ENCODE measurements at regions not wholly inside any gene's neighbourhood (a gene's known extent, or its start where the extent isn't known, plus 50 kb on each side); places are given as distances from the start of the nearest gene placed in this dataset.

DNA sequence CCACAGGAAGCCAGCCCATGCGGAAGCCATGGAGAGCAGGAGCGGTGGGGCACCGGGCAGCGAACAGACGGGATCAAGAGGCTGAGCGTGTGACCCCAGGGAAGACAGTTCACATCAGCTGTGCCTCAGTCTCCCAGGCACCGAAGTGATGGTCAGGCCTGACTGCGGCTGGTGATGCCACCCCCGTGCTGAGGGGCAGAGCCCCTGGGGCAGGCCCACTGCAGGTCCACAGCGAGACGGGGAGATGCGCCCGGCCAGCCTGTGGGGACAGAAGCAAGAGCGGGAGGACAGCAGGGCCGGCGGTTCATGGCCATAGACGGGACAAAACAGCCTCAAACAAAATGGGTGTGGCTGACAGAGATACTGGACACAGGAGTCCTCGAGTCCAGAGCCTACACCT is 93.8 kb downstream of the RIPK4 start:
- peak overlapping the region; percentile 72 to 83 (median 82) for H3K27ac ChIP-seq
- H3K27me3 ChIP-seq = no peaks in the 10 kb centered on the region
- no peak for DNase-seq
- 85 to 86% methylated on average over 15 of the region's 18 CpGs for WGBS, 2 donors
- ATAC-seq = no peak
- intact Hi-C loops (cut with DNase I) = no loop called here
- TF ChIP-seq, protein P1, sequence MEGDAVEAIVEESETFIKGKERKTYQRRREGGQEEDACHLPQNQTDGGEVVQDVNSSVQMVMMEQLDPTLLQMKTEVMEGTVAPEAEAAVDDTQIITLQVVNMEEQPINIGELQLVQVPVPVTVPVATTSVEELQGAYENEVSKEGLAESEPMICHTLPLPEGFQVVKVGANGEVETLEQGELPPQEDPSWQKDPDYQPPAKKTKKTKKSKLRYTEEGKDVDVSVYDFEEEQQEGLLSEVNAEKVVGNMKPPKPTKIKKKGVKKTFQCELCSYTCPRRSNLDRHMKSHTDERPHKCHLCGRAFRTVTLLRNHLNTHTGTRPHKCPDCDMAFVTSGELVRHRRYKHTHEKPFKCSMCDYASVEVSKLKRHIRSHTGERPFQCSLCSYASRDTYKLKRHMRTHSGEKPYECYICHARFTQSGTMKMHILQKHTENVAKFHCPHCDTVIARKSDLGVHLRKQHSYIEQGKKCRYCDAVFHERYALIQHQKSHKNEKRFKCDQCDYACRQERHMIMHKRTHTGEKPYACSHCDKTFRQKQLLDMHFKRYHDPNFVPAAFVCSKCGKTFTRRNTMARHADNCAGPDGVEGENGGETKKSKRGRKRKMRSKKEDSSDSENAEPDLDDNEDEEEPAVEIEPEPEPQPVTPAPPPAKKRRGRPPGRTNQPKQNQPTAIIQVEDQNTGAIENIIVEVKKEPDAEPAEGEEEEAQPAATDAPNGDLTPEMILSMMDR (IDR thresholded peaks at IDR 0.05) = no peak
- no peak for TF ChIP-seq POLR2A (IDR thresholded peaks at IDR 0.05)
- H3K4me3 ChIP-seq = no peak overlapping the region
- H3K36me3 ChIP-seq (replicated peaks in 1 of 2; ENCODE audit: insufficient read depth in 1 of 2, low read depth in 2 of 2) = no peaks in the 10 kb centered on the region
- no peaks in the 10 kb centered on the region for H3K9me3 ChIP-seq
- H3K4me1 ChIP-seq = peaks cover 23% of the 10 kb centered on the region

DNA sequence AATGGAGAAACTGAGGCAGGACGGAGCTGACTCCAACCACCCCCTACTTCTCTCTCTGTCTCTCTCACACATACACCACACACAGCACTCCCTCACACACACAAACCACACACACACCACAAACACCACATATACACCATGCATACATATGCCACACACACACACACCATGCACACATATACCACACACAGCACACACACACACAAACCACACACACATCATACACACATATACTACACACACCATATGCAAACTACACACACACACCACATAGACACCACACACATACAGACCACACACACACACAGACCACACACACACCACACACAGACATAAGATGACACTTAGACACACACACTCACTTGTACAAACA is 94.3 kb downstream of the RIPK4 start:
- ATAC-seq (no peak), DNase-seq (no peak)
- Histone ChIP-seq H3K4me3 (no peak overlapping the region), H3K36me3 (replicated peaks in 1 of 2; ENCODE audit: insufficient read depth in 1 of 2, low read depth in 2 of 2) (no peaks in the 10 kb centered on the region), H3K4me1 (peaks cover 17% of the 10 kb centered on the region), H3K27ac (no peak overlapping the region), H3K9me3 (no peaks in the 10 kb centered on the region), H3K27me3 (no peaks in the 10 kb centered on the region)
- intact Hi-C loops (cut with DNase I) = no loop called here
- 40 to 80% methylated on average over 1 of the region's 1 CpG for WGBS, 2 donors
- no peak for TF ChIP-seq POLR2A (IDR thresholded peaks at IDR 0.05)
- TF ChIP-seq, protein P1 (IDR thresholded peaks at IDR 0.05) = no peak

DNA sequence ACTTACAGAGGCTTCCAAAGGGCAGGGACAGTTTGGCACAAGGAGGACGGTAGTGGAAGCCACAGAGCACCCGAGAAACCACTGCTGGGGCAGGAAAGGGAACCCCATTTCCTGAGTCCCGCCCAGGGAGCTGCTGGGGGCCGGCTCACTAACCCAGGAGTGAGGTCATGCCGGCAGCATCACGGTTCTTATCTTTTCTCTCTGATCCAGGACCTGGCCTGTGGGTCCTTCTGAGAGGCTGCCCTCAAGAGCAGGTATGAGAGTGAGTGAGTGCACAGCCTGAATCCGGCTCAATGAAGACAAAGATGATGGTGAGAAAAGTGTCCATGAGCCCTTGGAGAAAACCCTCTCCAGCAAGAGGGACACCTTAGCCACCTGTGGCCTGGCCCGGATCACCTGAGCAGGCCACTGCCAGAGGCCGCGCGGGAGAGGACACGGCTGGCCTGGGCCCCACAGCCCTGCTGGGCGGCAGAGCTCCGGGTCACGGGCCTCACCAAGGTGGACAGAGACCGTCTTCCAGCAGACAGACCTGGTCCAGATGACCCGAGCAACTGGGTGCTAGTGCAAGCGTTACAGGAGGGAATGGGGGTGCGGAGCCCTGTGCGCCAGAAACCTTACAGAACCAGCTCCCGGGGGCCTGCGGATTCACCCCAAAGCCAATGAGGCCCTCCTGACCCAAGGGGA is 94.9 kb downstream of the RIPK4 start:
- intact Hi-C loops (cut with DNase I) = no loop called here
- TF ChIP-seq, protein P1 (IDR thresholded peaks at IDR 0.05) = no peak
- TF ChIP-seq POLR2A (IDR thresholded peaks at IDR 0.05) = no peak
- H3K36me3 ChIP-seq (replicated peaks in 1 of 2; ENCODE audit: insufficient read depth in 1 of 2, low read depth in 2 of 2) = no peaks in the 10 kb centered on the region
- H3K4me3 ChIP-seq = no peak overlapping the region
- WGBS, 2 donors = 80% methylated on average over 3 to 19 of the region's 22 CpGs
- H3K27me3 ChIP-seq = no peaks in the 10 kb centered on the region
- no peak overlapping the region for H3K27ac ChIP-seq
- DNase-seq = no peak
- H3K4me1 ChIP-seq = peaks cover 16% of the 10 kb centered on the region
- no peak for ATAC-seq
- H3K9me3 ChIP-seq = no peaks in the 10 kb centered on the region

DNA sequence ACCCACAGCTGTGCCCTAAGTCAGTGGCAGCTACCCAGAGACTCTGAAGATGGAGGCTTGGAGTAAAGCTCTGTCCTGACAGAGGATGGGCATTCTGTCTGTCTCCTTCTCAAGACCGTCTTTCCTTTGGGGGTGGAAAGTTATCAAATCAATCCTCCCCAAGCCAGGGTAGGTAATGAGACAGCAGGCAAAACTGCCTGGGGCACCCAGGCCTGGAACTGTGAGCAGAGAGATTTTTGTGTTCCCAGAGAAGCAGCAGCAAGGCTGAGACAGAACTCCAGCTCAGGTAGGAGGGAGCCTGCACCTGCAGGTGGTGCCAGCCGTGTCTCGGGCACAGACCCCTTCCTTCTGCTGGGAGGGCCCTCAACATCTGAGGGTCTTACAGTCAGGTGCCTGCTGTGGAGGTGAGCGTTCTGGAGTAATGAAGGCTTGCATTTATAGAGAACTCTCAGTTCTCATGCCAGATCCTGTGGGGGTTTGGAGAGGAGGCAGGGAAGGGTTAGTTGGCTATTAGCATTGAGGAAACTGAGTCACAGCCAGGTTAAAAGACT is 95.6 kb downstream of the RIPK4 start:
- Histone ChIP-seq H3K4me1 (peaks cover 16% of the 10 kb centered on the region), H3K9me3 (no peaks in the 10 kb centered on the region), H3K36me3 (replicated peaks in 1 of 2; ENCODE audit: insufficient read depth in 1 of 2, low read depth in 2 of 2) (no peaks in the 10 kb centered on the region), H3K27me3 (no peaks in the 10 kb centered on the region), H3K4me3 (no peak overlapping the region), H3K27ac (no peak overlapping the region)
- 88% methylated on average over 4 of the region's 4 CpGs; no CpG with 5 or more reads in 1 of the 2 donors for WGBS, 2 donors
- ATAC-seq (no peak), DNase-seq (peak in 1 of 4 donors; percentile 2)
- no peak for TF ChIP-seq POLR2A (IDR thresholded peaks at IDR 0.05)
- intact Hi-C loops (cut with DNase I) = no loop called here

DNA sequence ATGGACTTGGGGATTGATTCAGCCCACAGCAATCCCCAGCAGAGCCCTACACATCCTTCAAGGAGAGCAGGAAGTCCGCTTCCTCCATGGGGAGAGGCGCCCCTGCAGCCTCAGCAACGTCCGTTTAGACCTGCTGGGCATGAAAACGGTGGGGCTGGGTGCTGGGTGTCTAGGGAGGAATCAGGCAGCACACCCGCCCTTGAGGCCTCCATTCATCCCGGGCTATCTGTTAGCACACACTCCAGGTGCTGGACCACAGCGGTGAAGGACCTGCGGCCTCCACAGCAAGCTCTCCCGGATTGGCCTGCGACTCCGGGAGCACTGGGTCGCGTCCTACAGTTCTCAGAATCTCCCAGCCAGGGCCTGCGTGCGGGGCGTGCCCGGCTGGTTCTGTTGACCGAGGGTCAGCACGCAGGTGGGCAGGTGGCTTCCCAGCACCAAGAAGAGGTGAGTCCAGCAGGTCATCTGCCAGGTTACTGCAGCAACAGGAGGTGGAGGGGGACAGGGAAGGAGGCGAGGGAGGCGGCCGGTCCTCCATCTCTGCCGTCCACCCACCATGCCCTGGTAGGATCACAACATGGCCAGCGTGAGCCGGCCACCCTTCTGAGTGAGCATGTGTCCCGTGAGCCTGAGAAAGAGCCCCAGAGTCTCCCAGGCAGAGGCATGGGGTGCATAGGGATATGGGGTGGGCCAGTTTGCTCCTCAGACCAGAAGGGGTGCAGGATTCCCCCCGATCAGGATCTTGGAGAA is 96.6 kb downstream of the RIPK4 start:
- no peak overlapping the region for H3K4me3 ChIP-seq
- intact Hi-C loops (cut with DNase I) = no loop called here
- no peaks in the 10 kb centered on the region for H3K36me3 ChIP-seq (replicated peaks in 1 of 2; ENCODE audit: insufficient read depth in 1 of 2, low read depth in 2 of 2)
- DNase-seq (no peak), ATAC-seq (no peak)
- H3K27ac ChIP-seq = no peak overlapping the region
- no peak for TF ChIP-seq POLR2A (IDR thresholded peaks at IDR 0.05)
- TF ChIP-seq, protein P1 (IDR thresholded peaks at IDR 0.05) = no peak
- 83 to 85% methylated on average over 18 to 21 of the region's 28 CpGs for WGBS, 2 donors
- peaks cover 16% of the 10 kb centered on the region for H3K4me1 ChIP-seq
- H3K27me3 ChIP-seq = no peaks in the 10 kb centered on the region
- H3K9me3 ChIP-seq = no peaks in the 10 kb centered on the region
